Tibial nerve (tissue), 4 donors: ENCODE measurements at regions not wholly inside any gene's neighbourhood (a gene's known extent, or its start where the extent isn't known, plus 50 kb on each side); places are given as distances from the start of the nearest gene placed in this dataset.
A peak's percentile ranks its signal among the peaks of the same experiment; 100 is the strongest.

Experiments used
- DNase-seq, 2 donors: peaks; one replicate each; pipeline ENCODE4 v3.0.0-alpha.2; 2019; ENCODE audit warnings: low spot score in 2 of 2
- H3K27ac ChIP-seq, 4 donors: fragments of 200-600 bp; sonication (generic) in 3 of 4; one replicate each; pipeline ENCODE4 v1.5.1; 2017 to 2019; ENCODE audit warnings: mild to moderate bottlenecking in 1 of 4
- H3K27me3 ChIP-seq, 2 donors: fragments of 200-600 bp; sonication (generic) in 1 of 2; one replicate each; pipeline versions ENCODE4 v1.5.1 to v1.6.0; 2017 to 2019
- H3K36me3 ChIP-seq, 3 donors: fragments of 200-600 bp; sonication (generic); one replicate each; pipeline ENCODE4 v1.5.1; 2018 to 2019
- H3K4me1 ChIP-seq, 4 donors: fragments of 200-600 bp; sonication (generic) in 3 of 4; one replicate each; pipeline ENCODE4 v1.5.1; 2017 to 2019
- H3K4me3 ChIP-seq, 4 donors: fragments of 200-600 bp; sonication (generic) in 3 of 4; one replicate each; pipeline ENCODE4 v1.5.1; 2017 to 2019; ENCODE audit warnings: mild to moderate bottlenecking in 1 of 4, moderate library complexity in 1 of 4
- H3K9me3 ChIP-seq, 4 donors: fragments of 200-600 bp; sonication (generic) in 3 of 4; one replicate each; pipeline ENCODE4 v1.5.1; 2017 to 2019
- CTCF ChIP-seq, 5 experiments: fragments of 200-600 bp in 3 of 5; fragments of 450-650 bp in 2 of 5; sonication (generic) in 3 of 5; IDR thresholded peaks; one replicate each; pipeline ENCODE4 v1.5.1; 2016 to 2019; ENCODE audit warnings: antibody characterized with exemption in 5 of 5, mild to moderate bottlenecking in 3 of 5, moderate library complexity in 2 of 5
- EP300 ChIP-seq, 2 donors: sonication (generic); formaldehyde crosslinking; IDR thresholded peaks; one replicate each; pipeline ENCODE4 v1.6.1; 2017; ENCODE audit warnings: antibody characterized with exemption in 2 of 2, mild to moderate bottlenecking in 1 of 2
- POLR2A ChIP-seq, 2 donors: fragments of 450-650 bp; IDR thresholded peaks; one replicate each; pipeline ENCODE4 v1.6.1; 2017; ENCODE audit warnings: antibody characterized with exemption in 2 of 2, mild to moderate bottlenecking in 2 of 2, moderate library complexity in 2 of 2
- WGBS, 2 donors: methylation state at CpG; one replicate each; pipeline ENCODE4 v1.1.5; 2018; 5-methylcytosine and 5-hydroxymethylcytosine counted together

- Histone ChIP-seq H3K27ac (no peak overlapping the region), H3K9me3 (no peaks in the 10 kb centered on the region), H3K27me3 (no peaks in the 10 kb centered on the region), H3K36me3 (no peaks in the 10 kb centered on the region), H3K4me3 (no peak overlapping the region), H3K4me1 (no peaks in the 10 kb centered on the region)
- TF ChIP-seq CTCF (IDR thresholded peaks at IDR 0.05) (no peak), POLR2A (IDR thresholded peaks at IDR 0.05) (no peak), EP300 (IDR thresholded peaks at IDR 0.05) (no peak)
- DNase-seq = no peak
- 71 to 72% methylated on average over 6 of the region's 6 CpGs for WGBS, 2 donors
Measured at GRCh38 chr15:79592126-79592525, 160.0 kb downstream of the MINAR1 start.

- Histone ChIP-seq H3K36me3 (no peaks in the 10 kb centered on the region), H3K27me3 (no peaks in the 10 kb centered on the region), H3K4me3 (no peak overlapping the region), H3K9me3 (no peaks in the 10 kb centered on the region), H3K4me1 (no peaks in the 10 kb centered on the region), H3K27ac (no peak overlapping the region)
- WGBS, 2 donors = 31% methylated on average over 4 of the region's 4 CpGs
- DNase-seq = no peak
- TF ChIP-seq CTCF (IDR thresholded peaks at IDR 0.05) = no peak
- TF ChIP-seq POLR2A (IDR thresholded peaks at IDR 0.05) = no peak
- TF ChIP-seq EP300 (IDR thresholded peaks at IDR 0.05) = no peak
Measured at GRCh38 chr15:79593119-79593869, 161.2 kb downstream of the MINAR1 start.

- H3K4me1 ChIP-seq = no peaks in the 10 kb centered on the region
- 77 to 82% methylated on average over 6 of the region's 6 CpGs for WGBS, 2 donors
- no peak for DNase-seq
Measured at GRCh38 chr15:79595306-79595705, 163.2 kb downstream of the MINAR1 start.

GRCh38 chr15:79595995-79596622, 164.0 kb downstream of the MINAR1 start:
- H3K27ac ChIP-seq = no peak overlapping the region
- no peaks in the 10 kb centered on the region for H3K36me3 ChIP-seq
- TF ChIP-seq CTCF (IDR thresholded peaks at IDR 0.05) (peak in 4 of 5 experiments; percentile 5 to 34 (median 14)), EP300 (IDR thresholded peaks at IDR 0.05) (no peak)
- WGBS, 2 donors = 52% methylated on average over 4 of the region's 4 CpGs
- no peaks in the 10 kb centered on the region for H3K27me3 ChIP-seq
- no peaks in the 10 kb centered on the region for H3K4me1 ChIP-seq
- no peak overlapping the region for H3K4me3 ChIP-seq
- DNase-seq = no peak
- H3K9me3 ChIP-seq = no peaks in the 10 kb centered on the region

More at GRCh38 chr15:79595306-79595705, 163.2 kb downstream of the MINAR1 start:
- no peak overlapping the region for H3K27ac ChIP-seq
- TF ChIP-seq EP300 (IDR thresholded peaks at IDR 0.05) (no peak), POLR2A (IDR thresholded peaks at IDR 0.05) (no peak), CTCF (IDR thresholded peaks at IDR 0.05) (no peak)
- H3K27me3 ChIP-seq = no peaks in the 10 kb centered on the region
- no peaks in the 10 kb centered on the region for H3K9me3 ChIP-seq
- H3K4me3 ChIP-seq = no peak overlapping the region
- H3K36me3 ChIP-seq = no peaks in the 10 kb centered on the region

- WGBS, 2 donors = 69 to 73% methylated on average over 1 of the region's 1 CpG
- Histone ChIP-seq H3K27ac (no peak overlapping the region), H3K27me3 (no peaks in the 10 kb centered on the region), H3K4me3 (no peak overlapping the region), H3K9me3 (no peaks in the 10 kb centered on the region), H3K4me1 (no peaks in the 10 kb centered on the region), H3K36me3 (no peaks in the 10 kb centered on the region)
- DNase-seq = no peak
- no peak for TF ChIP-seq POLR2A (IDR thresholded peaks at IDR 0.05)
- no peak for TF ChIP-seq CTCF (IDR thresholded peaks at IDR 0.05)
- TF ChIP-seq EP300 (IDR thresholded peaks at IDR 0.05) = no peak
Measured at GRCh38 chr15:79598639-79599038, 166.5 kb downstream of the MINAR1 start.
